Neural crest cell (in vitro differentiated cells): ENCODE measurements at regions not wholly inside any gene's neighbourhood (a gene's known extent, or its start where the extent isn't known, plus 50 kb on each side); places are given as distances from the start of the nearest gene placed in this dataset.

Experiments
- DNase-seq: peaks from one replicate; pipeline ENCODE4 v3.0.0; 2021; ENCODE audit warnings: low read depth, mixed read lengths, low spot score
- H3K27ac Mint-ChIP-seq: one replicate; pipeline ENCODE4 v1.8.0; 2021; ENCODE audit warnings: mild to moderate bottlenecking, mixed read lengths; ENCODE audit not compliant: unreplicated experiment
- H3K27me3 Mint-ChIP-seq: 2 replicates; pipeline ENCODE4 v1.8.0; 2021; ENCODE audit warnings: low read depth, mild to moderate bottlenecking, mixed read lengths
- H3K36me3 Mint-ChIP-seq: 2 replicates; pipeline ENCODE4 v1.8.0; 2021; ENCODE audit warnings: low read depth, mild to moderate bottlenecking, mixed read lengths
- H3K4me1 Mint-ChIP-seq: 2 replicates; pipeline ENCODE4 v1.8.0; 2021; ENCODE audit warnings: mixed read lengths
- H3K4me3 Mint-ChIP-seq: one replicate; pipeline ENCODE4 v1.8.0; 2021; ENCODE audit warnings: mild to moderate bottlenecking, mixed read lengths
- H3K9me3 Mint-ChIP-seq: 2 replicates; pipeline ENCODE4 v1.8.0; 2021; ENCODE audit warnings: mixed read lengths
- CTCF ChIP-seq: fragments of 200-600 bp; sonication (generic); conservative IDR thresholded peaks from 2 replicates; pipeline ENCODE4 v1.5.0; 2021; ENCODE audit warnings: antibody characterized with exemption, mild to moderate bottlenecking

- H3K4me3 Mint-ChIP-seq = no peak overlapping the region
- no peak for DNase-seq
- H3K27ac Mint-ChIP-seq = no peak overlapping the region
- H3K36me3 Mint-ChIP-seq = no peaks in the 10 kb centered on the region
- no peaks in the 10 kb centered on the region for H3K9me3 Mint-ChIP-seq
- H3K4me1 Mint-ChIP-seq = peaks cover 52% of the 10 kb centered on the region
- H3K27me3 Mint-ChIP-seq = no peaks in the 10 kb centered on the region
- no peak for TF ChIP-seq CTCF
These were observed 165.8 kb upstream of the LRIG3 start for GRCh38 chr12:59086126-59086525.

GRCh38 chr12:59085690-59086089 is 165.4 kb upstream of the LRIG3 start:
- Mint-ChIP-seq H3K36me3 (no peaks in the 10 kb centered on the region), H3K4me1 (peaks cover 52% of the 10 kb centered on the region), H3K27ac (no peak overlapping the region), H3K27me3 (no peaks in the 10 kb centered on the region), H3K9me3 (no peaks in the 10 kb centered on the region), H3K4me3 (no peak overlapping the region)
- TF ChIP-seq CTCF = no peak
- no peak for DNase-seq

GRCh38 chr12:59084511-59085375 is 164.4 kb upstream of the LRIG3 start:
- no peak for TF ChIP-seq CTCF
- Mint-ChIP-seq H3K4me1 (peaks cover 52% of the 10 kb centered on the region), H3K27ac (peak overlapping the region; percentile 97)

GRCh38 chr12:59082952-59083351 is 162.6 kb upstream of the LRIG3 start:
- Mint-ChIP-seq H3K9me3 (no peaks in the 10 kb centered on the region), H3K27me3 (no peaks in the 10 kb centered on the region), H3K4me1 (peaks cover 40% of the 10 kb centered on the region), H3K36me3 (no peaks in the 10 kb centered on the region), H3K27ac (no peak overlapping the region), H3K4me3 (no peak overlapping the region)
- TF ChIP-seq CTCF = no peak
- DNase-seq = no peak

More at GRCh38 chr12:59084511-59085375, 164.4 kb upstream of the LRIG3 start:
- DNase-seq = peak; percentile 9
- Mint-ChIP-seq H3K9me3 (no peaks in the 10 kb centered on the region), H3K27me3 (no peaks in the 10 kb centered on the region), H3K4me3 (peak overlapping the region; percentile 8), H3K36me3 (no peaks in the 10 kb centered on the region)

- Mint-ChIP-seq H3K9me3 (no peaks in the 10 kb centered on the region), H3K4me3 (no peak overlapping the region), H3K27ac (no peak overlapping the region), H3K36me3 (no peaks in the 10 kb centered on the region), H3K4me1 (peaks cover 33% of the 10 kb centered on the region), H3K27me3 (no peaks in the 10 kb centered on the region)
- TF ChIP-seq CTCF = no peak
- DNase-seq = no peak
These were observed 159.8 kb upstream of the LRIG3 start for GRCh38 chr12:59080101-59080500.
